K562 (cell line): ENCODE measurements at regions not wholly inside any gene's neighbourhood (a gene's known extent, or its start where the extent isn't known, plus 50 kb on each side); places are given as distances from the start of the nearest gene placed in this dataset.

Source experiments
- BCOR ChIP-seq: fragments of 450-650 bp; IDR thresholded peaks from 2 replicates; pipeline ENCODE4 v1.6.1; 2016
- HDAC2 ChIP-seq: fragments of 450-650 bp; IDR thresholded peaks from 2 replicates; pipeline ENCODE4 v1.6.1; 2016; ENCODE audit warnings: mild to moderate bottlenecking
- KDM5B ChIP-seq: fragments of 200-600 bp; sonication (generic); IDR thresholded peaks from 2 replicates; pipeline ENCODE4 v1.6.1; 2012; ENCODE audit warnings: low read depth, mild to moderate bottlenecking, moderate library complexity, low read length, control low read depth, inconsistent platforms; ENCODE audit not compliant: insufficient replicate concordance
- KLF16 ChIP-seq: IDR thresholded peaks from 2 replicates; pipeline ENCODE4 v1.6.1; 2016; ENCODE audit warnings: antibody characterized with exemption
- MAX ChIP-seq: sonication (generic); formaldehyde crosslinking; IDR thresholded peaks from 2 replicates; pipeline ENCODE4 v1.9.0; 2022; ENCODE audit warnings: mild to moderate bottlenecking, missing genetic modification reagents
- MGA ChIP-seq: fragments of 450-650 bp; IDR thresholded peaks from 2 replicates; pipeline ENCODE4 v1.6.1; 2016; ENCODE audit warnings: mild to moderate bottlenecking, moderate library complexity
- MTF1 ChIP-seq: fragments of 250-450 bp; sonication (Bioruptor Pico); IDR thresholded peaks from 2 replicates; pipeline ENCODE4 v1.9.0; 2021; ENCODE audit warnings: moderate library complexity, mild to moderate bottlenecking, inconsistent platforms, borderline replicate concordance
- POLR2B ChIP-seq: fragments of 450-650 bp; IDR thresholded peaks from 2 replicates; pipeline ENCODE4 v1.6.1; 2018; ENCODE audit warnings: low read depth; ENCODE audit not compliant: partially characterized antibody
- SP2 ChIP-seq: IDR thresholded peaks from 2 replicates; pipeline ENCODE4 v1.6.1; 2011; ENCODE audit warnings: mild to moderate bottlenecking, low read depth, low read length, moderate library complexity; ENCODE audit not compliant: poor library complexity, severe bottlenecking; ENCODE audit errors: extremely low read depth
- STAT5B ChIP-seq: fragments of 250-450 bp; sonication (Bioruptor Pico); IDR thresholded peaks from 2 replicates; pipeline ENCODE4 v1.8.0; 2021; ENCODE audit warnings: mild to moderate bottlenecking, inconsistent platforms
- THAP12 ChIP-seq: fragments of 250-450 bp; sonication (Bioruptor Pico); IDR thresholded peaks from 2 replicates; pipeline ENCODE4 v1.9.0; 2021; ENCODE audit warnings: mild to moderate bottlenecking, inconsistent platforms
- U2AF2 ChIP-seq: fragments of 200-400 bp; formaldehyde crosslinking; optimal IDR thresholded peaks from 2 replicates; pipeline ENCODE3; 2017; ENCODE audit warnings: low read depth, mild to moderate bottlenecking, low read length
- XRCC3 ChIP-seq: fragments of 450-650 bp; IDR thresholded peaks from 2 replicates; pipeline ENCODE4 v1.6.1; 2017; ENCODE audit warnings: mild to moderate bottlenecking, moderate library complexity
- ZNF699 ChIP-seq: fragments of 250-450 bp; sonication (Bioruptor Pico); IDR thresholded peaks from 2 replicates; pipeline ENCODE4 v1.8.0; 2021; ENCODE audit warnings: mild to moderate bottlenecking, moderate library complexity; ENCODE audit not compliant: insufficient replicate concordance

GRCh38 chr12:13436696-13437391 is 240.3 kb downstream of the EMP1 start (continued):
- TF ChIP-seq MAX (CRISPR knock-in tag) = peak; percentile 25; the same call in 1 of the 2 replicates
- TF ChIP-seq POLR2B = no peak
- TF ChIP-seq XRCC3 = no peak
- no peak for TF ChIP-seq THAP12
- peak; percentile 85; the same call in 1 of the 2 replicates for TF ChIP-seq KLF16
- TF ChIP-seq ZNF699 = no peak
- peak; percentile 46; the same call in 1 of the 2 replicates for TF ChIP-seq MGA
- peak; percentile 36; the same call in 1 of the 2 replicates for TF ChIP-seq BCOR
- TF ChIP-seq U2AF2 = no peak
- TF ChIP-seq KDM5B = no peak
- TF ChIP-seq MTF1 (CRISPR knock-in tag) = no peak
- TF ChIP-seq SP2 = no peak
- TF ChIP-seq STAT5B = no peak
- no peak for TF ChIP-seq HDAC2
